NCI-H82 treated with DMSO at 0.1 percent for 48 hours (cell line): ENCODE measurements at regions not wholly inside any gene's neighbourhood (a gene's known extent, or its start where the extent isn't known, plus 50 kb on each side); places are given as distances from the start of the nearest gene placed in this dataset.
"Not testable (repeated sequence)": the region's sequence is repeated elsewhere in the genome, so short reads cannot be mapped to it uniquely, and the experiment has no call there.

Experiments
- DNase-seq: peaks from one replicate; lab custom pipeline; 2025; ENCODE audit not compliant: unreplicated experiment; lab: John Stamatoyannopoulos, UW

DNA sequence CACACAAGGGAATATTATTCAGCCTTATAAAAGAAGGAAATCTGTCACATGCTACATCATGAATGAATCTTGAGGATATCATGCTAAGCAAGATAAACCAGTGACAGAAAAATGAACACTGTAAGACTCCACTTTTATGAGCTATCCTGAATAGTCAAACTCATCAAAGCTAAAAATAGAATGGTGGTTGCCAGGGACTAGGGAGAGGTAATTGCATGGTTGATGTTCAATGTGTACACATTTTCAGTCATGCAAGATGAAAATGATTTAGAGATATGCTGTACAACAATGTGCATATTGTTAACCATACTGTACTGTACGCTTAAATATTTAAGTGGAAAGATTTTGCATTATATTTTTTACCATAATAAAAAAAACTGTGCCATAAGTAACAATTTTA is 1349.1 kb downstream of the XPNPEP1 start:
- no peak for DNase-seq

DNA sequence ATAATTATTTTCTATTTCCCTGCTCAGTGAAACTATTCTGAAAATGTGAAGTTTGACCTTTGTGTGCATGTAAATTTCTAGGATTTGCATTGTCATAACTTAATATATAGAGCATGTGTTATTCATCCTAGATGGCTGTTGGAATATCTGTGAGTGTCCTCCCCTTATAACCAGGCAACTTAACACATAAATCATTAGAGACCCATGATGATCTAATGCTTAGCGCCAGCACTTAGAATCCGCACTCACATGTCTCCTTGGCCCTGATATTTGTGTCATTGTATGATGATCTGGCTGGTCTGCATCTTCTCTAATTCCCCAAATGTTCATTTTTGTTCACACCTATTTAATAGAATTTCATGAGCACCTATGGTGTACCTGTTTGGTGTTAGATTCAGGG is 1354.5 kb downstream of the XPNPEP1 start:
- no peak for DNase-seq

DNA sequence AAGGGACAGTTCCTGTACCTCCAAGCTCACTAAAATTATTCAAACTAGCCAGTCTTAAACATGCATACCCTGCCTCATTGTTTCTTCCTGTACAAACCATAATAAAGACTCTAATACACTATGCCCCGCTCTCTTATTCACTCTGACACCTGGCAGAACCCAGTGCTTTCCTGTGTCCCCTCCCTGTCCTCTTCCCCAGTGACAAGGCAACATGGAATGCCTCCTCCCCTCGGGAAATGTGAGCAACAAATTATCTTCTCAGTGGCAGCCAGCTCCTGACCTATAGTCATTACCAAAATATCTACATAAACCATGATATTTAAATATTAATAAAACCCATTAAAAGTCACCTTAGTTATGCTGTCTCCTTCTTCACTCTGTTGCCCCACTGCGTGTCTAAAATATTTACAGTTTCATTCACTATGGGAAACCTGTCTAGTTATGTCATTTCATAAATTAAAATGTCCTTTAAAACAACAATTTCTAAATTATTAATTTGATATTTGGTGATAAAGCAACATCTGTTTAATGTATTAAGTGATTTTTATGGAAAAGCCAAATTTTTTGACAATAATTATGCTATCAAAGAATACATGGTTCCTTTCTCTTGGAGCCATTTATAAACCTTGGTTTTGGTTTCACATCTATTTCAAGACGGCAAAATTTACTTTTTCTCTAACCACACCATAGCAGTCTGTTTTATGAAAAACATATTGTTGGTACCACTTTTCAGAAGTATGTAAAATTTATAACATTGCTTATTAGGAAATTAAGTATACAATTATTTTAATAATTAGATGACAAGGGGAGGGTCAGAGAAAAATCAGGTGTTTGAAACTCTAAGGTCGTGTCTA is 1355.2 kb downstream of the XPNPEP1 start:
- DNase-seq: no peak

DNA sequence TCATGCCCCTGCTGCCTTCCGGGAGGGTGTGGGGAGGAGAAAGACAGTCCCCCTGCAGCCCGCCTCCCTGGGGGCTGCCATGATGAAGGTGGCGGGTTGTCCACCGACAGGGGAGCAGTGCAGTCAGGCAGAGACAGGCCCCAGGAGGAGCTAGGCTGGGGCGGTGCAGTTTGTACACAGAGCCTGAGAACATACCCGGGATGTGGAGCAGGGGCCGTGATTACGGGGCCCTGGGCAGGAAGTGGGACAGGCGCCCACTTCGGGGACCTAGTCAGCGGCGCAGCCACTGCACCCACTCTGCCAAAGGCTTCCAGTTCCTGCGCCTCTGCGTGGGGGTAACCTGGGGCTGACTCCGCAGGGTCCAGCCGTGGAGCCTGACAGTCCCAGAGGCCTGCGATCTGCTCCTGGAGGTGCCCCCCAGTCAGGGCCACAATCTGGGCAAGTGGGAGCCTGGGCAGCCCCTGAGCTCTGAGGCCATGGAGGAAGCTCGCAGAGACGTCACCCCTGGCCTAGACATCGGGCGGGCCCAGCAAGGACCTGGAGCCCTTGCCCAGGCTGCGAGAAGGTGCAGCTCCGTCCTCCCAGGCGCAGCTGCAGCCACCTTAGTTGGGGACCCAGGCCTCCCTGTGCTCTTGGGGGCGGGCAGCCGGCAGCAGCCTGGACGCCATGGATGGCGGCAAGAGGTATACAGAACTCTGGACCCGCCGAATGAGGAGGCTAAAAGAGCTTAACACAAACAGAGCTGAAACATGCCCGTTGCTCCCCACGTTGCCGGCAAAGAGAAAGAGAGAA is 1356.8 kb downstream of the XPNPEP1 start:
- no peak for DNase-seq

DNA sequence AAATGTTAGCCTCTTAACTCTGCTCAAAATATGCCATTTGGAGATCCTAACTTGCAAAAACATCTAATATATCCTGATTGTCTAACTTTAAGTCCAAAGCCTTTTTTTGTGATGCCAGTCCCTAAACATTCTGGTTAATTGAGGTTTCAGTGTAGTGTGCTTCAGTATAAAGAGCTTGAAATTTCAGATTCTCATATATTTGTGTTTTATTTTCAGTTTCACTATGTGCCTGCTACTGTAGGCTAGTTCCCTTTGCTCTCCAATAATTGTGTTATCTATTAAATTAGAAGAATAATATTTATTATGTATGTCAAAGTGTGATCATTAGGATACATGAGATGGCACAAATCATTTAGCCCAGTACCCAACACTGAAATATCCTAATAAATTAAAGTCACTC is 1361.2 kb downstream of the XPNPEP1 start:
- no peak for DNase-seq

DNA sequence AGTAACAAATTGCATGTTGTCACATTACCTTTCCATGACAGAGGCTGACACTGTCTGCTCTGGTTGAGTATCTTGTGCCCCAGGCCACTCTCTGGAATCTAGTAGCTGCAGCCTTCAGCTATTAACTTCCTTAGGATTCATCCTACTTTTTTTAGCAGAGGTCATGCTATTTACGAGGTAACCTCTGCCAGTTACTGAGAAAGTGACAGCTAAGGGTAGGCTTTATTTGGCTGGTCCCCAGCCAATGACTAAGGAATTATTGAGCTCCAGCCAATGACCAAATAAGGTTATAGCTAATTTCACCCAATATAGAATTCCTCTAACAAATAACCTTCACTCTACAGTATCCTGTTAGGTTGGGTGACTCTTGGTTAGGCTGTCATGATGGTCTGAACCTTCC is 1361.7 kb downstream of the XPNPEP1 start:
- no peak for DNase-seq

DNA sequence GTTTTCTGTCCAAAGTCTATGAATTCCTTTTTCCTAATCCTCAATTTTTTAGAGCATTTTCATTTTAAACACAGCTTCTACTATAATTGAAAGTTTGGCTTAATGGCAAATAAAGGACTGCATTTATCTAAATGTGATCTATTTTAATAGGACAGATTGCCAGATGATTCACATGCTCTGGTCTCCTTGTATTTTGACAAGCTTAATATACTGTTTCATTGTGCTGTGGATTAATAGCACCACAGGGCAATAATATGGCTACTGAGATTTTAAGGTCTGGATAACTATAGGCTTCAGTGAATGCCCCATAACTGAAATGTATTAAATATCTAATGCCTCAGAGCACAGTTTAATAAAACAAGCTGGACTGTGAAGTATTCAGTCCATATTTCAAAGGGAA is 1362.8 kb downstream of the XPNPEP1 start:
- DNase-seq: no peak

DNA sequence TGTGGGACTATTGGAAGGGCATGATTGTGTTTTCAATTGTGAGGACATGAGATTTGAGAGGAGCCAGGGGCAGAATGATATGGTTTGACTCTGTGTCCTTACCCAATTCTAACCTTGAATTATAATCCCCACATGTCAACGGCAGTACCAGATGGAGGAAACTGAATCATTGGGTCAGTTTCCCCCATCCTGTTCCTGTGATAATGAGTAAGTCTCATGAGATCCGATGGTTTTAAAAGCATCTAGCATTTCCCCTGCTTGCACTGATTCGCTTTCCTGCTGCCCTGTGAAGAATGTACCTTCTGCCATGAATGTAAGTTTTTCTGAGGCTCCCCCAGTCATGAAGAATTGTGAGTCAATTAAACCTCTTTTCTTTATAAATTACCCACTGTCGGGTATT is 1367.1 kb downstream of the XPNPEP1 start:
- DNase-seq: no peak

DNA sequence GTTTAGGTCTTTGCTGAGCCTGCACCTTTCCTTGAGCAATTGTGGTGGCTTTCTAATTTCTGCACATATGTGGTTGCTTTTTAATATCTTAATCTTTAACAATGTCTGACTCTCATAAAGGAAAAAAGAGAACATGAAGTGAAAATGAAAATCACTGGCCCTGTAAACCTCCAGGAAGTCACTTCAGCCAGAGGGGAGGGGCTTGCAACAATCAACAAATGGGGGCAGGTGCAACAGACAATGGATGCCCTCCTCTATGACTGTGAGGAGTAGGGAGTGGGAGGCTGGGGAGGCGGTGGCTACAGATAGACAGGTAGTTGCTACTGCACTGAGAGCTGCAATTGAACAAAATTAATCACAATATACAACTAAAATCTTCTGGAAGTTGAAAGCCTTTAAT is 1377.4 kb downstream of the XPNPEP1 start:
- no peak for DNase-seq

DNA sequence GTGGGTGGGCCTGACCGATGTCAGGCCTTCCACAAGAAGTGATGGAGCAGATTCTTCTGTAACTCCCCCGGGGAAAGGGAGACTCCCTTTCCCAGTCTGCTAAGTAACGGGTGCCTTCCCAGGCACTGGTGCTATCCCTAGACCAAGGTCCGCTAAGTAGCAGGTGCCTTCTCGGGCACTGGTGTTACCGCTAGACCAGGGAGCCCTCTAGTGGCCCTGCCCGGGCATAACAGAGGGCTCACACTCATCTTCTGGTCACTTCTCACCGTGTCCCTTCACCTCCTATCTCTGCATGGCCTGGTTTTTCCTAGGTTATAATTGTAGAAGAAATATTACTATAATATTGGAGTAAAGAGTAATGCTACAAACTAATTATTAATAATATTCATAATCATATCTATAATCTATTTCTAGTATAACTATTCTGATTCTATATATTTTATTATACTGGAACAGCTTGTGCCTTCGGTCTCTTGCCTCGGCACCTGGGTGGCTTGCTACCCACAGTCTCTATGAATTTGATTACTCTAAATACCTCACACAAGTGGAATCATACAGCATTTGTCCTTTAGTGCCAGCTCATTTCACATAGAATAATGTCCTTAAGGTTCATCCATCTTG is 1378.7 kb downstream of the XPNPEP1 start:
- peak; percentile 18 for DNase-seq

DNA sequence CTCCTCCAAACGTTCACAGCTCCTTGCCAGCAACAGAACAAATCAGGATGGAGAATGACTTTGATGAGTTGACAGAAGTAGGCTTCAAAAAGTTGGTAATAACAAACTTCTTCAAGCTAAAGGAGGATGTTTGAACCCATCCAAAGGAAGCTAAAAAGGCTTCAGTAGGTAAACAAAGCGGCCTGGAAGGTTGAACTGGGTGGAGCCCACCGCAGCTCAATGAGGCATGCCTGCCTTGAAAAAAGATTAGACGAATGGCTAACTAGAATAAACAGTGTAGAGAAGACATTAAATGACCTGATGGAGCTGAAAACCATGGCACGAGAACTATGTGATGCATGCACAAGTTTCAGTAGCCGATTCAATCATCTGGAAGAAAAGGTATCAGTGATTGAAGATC is 1369.0 kb upstream of the SORCS1 start:
- not testable (repeated sequence) for DNase-seq

DNA sequence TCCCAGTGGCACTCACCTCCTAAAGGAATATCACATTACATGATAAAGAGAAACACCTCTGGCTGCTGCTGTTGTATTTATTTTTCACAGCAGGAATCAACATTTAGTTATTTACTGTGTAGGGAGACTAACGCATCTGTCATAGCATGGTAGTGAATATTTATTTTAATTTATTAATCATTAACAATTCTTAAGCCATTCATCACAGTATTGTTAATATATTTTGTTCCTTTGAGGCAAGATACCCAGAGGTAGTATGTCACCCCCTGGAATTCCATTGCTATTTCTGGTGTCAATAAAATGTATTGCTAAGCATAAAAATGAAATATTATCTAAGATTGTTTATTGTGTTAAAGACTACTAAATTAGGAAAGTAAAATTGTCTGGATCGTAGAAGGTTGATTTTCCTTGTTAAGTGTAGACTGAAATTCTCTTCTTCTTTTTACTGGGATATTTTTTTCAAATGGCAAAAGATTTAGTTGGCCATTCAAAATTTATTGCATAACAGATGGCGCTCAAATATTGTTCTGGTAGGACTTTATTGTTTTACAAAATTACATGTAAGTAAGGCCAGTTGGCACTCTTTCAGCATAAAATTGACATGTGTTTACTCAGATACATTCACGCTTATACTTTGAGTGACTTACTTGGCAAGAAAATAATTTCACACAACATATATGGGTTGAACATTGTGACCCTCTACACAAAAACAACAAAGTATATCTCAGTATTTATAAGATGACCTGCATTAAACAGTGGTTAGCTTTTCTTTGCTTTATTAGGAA is 1358.7 kb upstream of the SORCS1 start:
- DNase-seq: no peak

DNA sequence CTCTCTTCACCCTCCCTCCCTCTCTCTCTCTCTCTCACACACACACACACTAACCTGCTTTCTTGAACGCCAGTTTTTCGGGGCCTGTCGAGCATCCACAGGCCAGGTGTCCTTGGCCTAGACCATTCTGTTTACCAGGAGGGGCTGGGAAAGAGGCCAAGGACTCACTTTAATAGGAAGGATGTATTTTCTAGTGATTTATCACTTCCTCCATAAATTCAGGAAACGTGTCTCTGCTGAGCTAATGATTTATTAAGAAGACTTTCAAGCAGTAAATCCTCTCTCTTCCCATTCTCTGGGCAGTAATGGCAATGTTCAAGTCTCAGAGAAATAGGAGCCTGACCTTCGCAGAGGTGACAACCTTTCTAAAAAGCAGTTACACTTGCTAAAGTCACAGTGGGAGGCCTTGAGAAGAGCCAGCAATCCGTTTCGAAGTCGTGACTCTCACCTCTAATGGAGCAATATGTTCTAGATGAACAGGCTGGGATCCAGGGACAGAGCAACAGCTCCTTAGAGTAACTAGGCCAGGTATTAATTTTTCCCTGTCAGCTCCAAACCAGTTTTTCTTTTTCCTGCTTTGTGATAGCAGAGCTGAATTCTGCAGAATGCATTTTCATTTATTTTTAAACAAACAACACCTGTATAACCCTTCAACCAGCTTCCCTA is 1357.5 kb upstream of the SORCS1 start:
- no peak for DNase-seq

DNA sequence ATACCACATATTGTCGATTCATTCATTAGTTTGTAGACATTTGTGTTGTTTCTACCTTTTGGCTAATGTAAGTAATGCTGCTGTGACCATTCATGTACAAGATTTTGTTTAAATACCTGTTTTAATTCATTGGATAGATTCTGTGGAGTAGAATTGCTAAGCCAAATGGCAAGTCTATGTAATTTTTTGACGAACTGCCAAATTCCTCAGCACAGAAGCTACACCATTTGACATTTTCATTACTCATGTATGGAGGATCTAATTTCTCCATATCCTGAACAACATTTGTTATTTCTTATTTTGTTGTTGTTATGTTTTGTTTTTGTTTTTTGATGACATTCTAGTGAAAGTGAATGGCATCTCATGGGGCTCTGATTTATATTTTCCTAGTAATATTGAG is 1351.3 kb upstream of the SORCS1 start:
- DNase-seq: no peak

DNA sequence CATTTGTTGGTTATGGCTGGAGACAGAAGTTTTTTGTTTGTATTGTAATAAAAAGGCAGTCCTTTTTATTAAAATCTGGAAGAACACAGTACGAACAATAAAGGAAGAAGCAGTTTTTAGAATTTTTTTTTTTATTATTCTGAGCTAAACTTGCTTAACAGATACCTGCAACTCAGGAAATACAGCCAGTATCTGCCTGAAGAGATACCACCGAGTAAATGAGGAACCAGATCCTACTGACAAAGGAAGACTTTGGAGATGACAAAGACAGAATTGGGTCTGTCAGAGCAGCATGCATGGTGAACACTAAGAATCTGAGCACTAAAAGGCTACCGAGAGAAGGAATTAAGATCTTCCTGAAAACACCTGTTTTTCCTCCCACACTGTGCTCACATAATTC is 1335.9 kb upstream of the SORCS1 start:
- no peak for DNase-seq

DNA sequence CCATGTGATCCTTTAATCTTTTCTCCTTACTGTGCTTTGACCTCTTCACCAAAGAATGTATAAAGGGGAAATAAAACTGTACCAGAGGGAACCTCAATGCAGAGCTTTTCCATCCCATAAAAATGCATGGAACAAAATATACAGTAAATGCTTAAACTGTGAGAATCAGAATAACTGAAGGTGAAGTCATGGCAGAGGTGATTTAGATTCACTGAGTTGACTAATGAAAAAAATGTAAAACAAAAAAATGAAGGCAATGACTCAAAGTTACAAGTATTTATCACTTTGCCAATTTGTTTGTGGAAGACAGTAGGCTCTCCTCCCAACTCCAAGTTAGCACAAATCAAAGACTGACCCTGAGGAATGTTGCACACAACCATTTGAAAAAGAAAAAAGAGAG is 1331.6 kb upstream of the SORCS1 start:
- no peak for DNase-seq

DNA sequence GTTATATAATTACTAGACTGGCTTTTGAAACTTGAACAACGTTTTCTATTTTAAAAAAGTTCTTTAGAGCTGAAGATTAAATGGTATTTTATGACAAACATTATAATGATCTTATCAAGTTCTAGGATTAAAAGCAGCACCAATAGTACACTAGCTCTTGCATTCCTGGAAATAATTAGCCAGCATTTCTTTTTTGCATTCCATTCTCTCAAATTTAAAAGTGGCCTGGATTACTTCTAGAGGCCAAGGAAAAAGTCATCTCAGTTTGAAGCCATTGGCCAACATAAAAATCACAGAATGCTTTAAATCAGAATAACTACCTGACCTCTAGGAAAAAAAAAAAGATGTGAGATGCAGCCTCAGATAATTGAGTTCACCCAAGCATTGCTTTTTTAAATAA is 1326.4 kb upstream of the SORCS1 start:
- DNase-seq: no peak

DNA sequence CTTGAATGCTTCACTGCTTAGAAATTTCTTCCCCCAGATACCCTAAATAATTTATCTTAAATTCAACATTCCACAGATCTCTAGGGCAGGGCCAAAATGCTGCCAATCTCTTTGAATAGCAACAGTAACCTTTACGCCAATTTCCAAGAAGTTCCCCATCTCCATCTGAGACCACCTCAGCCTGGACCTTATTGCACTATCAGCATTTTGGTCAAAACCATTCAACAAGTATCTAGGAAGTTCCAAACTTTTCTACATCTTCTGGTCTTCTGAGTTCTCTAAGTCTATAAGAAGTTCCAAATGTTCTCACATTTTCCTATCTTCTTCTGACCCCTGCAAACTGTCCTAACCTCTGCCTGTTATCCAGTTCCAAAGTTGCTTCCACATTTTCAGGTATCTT is 1306.9 kb upstream of the SORCS1 start:
- DNase-seq: no peak

DNA sequence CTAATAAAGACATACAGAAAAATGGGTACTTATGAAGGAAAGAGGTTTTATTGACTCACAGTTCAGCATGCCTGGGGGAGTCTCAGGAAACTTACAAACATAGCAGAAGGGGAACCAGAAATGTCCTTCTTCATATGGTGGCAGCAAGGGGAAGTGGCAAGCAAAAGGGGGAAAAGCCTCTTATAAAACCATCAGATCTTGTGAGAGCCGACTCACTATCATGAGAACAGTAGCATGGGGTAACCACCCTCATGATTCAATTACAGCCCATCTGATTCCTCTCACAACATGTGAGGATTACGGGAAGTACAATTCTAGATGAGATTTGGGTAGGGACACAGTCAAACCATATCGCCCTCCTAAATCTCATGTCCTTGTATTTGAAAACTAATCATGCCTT is 1305.4 kb upstream of the SORCS1 start:
- no peak for DNase-seq

DNA sequence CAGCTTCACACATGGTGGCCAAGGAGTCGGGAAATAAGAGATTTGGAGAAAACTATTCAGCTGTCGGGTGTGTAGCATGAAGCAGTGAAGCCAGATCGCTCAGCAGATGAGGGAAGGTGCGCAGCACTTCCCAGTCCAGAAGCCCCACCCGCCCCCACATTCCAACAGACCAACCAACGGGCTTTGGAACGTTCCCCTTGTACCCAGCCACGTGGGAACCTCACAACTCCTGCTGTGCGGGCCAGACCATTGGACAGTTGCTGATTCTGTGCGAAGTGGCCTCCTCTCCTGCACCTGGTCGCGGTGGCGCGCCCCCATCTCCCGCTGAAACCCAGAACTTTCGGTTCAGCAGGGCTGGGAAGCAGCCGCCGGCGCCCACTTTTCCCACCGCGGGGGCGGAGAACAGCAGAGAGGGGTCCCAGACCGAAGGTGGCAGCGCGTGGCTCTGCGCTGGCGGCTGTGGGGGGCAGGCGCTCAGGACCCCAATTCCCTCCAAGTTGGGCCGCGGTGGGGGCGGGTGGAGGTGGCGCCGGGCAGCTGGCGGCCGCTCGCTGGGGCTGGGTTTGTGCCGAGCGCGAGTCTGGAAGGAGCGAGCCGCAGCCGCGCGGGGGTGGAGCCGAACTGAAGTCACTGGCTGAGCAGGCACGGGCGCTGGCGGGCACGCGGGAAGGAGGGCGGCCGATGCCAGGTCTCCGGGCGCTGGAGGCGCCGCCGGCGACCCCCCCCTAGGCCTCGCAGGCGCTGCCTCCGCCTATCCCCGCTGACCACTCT is 1301.5 kb upstream of the SORCS1 start:
- DNase-seq: no peak
